ENCODE measurements at regions not wholly inside any gene's neighbourhood (a gene's known extent, or its start where the extent isn't known, plus 50 kb on each side); places are given as distances from the start of the nearest gene placed in this dataset.

GRCh38 chr9:99430301-99430700, 208.2 kb downstream of the SEC61B start:
- no peak for DNase-seq (ENCODE audit: low read depth in 2 of 2, low spot score in 1 of 2)

DNA sequence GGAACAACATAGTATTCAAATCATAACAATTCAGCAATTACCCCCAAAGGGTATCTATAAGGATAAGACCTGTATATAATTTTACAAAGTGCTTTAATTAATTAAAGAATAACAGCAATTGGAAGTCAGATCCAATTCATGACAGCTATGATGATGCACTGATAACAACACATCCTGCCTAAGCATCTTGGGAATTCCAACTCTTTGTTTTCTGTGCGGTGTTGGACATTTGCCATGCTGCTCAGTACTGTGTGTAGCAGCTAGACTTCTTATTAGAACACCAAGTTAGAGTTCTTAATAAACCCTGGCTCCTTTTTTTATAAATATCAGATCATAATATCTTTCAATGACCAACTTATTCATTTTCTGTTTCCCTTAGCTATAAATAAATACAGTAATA, 209.0 kb downstream of the SEC61B start:
- DNase-seq (ENCODE audit: low read depth in 2 of 2, low spot score in 1 of 2): no peak

DNA sequence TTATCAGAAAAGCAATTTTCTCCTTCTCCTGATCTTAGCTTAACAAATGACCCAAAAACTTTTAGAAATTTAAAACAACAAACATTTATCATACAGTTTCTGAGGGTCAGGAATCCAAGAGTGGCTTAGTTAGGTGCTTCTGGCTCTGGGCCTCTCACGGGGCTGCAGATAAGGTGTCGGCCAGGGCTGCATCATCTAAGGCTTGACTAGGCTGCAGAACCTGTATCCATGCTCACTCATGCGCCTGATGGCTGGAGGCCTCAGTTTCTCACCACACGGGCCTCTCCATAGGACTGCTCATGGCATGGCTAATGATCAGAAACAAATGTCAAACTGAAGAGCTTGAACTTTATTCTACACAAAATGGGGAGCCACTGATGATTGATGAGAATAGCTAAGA, 210.0 kb downstream of the SEC61B start:
- DNase-seq (ENCODE audit: low read depth in 2 of 2, low spot score in 1 of 2): no peak

DNA sequence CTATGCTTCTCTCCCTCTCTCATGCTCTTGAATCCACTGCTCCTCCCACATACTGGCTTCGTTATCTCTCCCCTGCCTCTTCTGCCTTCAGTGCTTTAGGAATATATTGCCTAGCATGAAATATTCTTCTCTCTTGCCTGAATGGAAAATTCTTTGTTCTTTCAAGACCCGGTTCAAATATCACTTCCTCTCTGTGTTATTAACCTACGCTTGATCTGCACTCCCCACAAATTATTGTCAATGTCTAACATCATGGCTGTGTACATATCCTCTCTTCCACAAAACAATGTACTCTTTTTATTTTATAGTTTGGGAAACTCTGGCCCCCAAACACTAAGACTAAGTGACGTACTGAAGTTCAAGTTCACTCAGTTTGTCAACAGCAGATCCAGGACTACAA, 211.0 kb downstream of the SEC61B start:
- DNase-seq (ENCODE audit: low read depth in 2 of 2, low spot score in 1 of 2): no peak

GRCh38 chr9:99433555-99433954, 211.5 kb downstream of the SEC61B start:
- peak; percentile 9 to 45 for DNase-seq (ENCODE audit: low read depth in 2 of 2, low spot score in 1 of 2)

GRCh38 chr9:99436616-99437015, 214.5 kb downstream of the SEC61B start:
- DNase-seq (ENCODE audit: low read depth in 2 of 2, low spot score in 1 of 2): no peak

DNA sequence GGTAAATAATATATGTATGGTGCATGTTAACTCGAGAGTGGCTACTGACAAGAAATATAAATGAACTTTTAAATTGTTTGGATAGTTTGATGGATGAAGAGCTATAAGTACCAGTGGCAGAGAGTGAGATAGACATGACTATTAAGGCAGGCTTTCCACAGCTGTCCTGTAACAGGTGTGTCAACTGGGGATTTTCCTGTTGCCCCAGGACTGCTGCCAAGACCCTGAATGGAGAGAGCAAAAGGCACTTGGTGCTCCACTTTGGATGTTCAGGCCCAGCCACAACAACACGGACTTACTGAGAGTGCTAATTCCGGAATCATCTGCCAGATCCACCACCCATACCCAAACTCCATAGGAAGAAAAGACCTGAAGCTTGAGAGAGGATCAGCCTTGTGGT, 215.1 kb downstream of the SEC61B start:
- DNase-seq (ENCODE audit: low read depth in 2 of 2, low spot score in 1 of 2): no peak

DNA sequence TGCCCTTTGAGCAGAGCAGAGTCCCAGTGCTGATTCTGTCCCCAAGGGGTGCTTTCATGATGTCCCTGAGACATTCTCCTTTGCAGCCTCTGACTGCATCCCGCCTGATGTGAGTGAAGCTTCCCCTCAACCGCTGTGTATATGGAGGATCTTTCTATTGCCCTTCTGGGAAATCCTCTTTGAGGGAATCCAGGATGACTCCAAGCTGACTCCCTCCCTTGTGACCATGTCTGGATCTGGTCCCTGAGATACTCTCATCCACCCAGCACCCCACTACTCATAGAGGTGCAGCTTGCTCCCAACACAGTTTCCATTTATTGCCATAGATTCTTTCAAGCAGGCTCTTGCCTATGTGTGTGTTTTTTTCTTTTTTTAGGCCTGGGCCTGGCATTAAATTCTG, 216.5 kb downstream of the SEC61B start:
- DNase-seq (ENCODE audit: low read depth in 2 of 2, low spot score in 1 of 2): no peak

GRCh38 chr9:99441829-99442228, 219.7 kb downstream of the SEC61B start:
- no peak for DNase-seq (ENCODE audit: low read depth in 2 of 2, low spot score in 1 of 2)

- DNase-seq (ENCODE audit: low read depth in 2 of 2, low spot score in 1 of 2): no peak
Observed at GRCh38 chr9:99445371-99445891, 223.3 kb downstream of the SEC61B start.

DNA sequence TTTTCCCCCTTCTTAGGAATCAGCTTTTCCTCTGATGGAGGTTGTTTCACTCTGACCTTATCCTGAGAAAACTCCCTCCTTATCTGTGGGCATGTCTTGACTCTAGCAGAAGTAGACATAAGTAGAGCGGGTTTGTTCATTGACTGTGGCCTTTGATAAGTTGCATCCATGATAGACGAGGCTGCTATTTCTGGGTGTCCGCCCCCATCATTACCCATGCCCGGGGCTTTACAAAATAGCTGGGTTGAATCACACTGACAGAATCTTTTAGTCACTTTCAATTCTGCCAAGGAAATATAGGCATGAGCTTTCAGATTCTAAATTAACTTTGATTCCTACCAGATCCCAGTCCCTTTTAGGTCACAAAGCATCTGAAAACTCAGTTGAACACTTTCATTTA, 223.8 kb downstream of the SEC61B start:
- DNase-seq (ENCODE audit: low read depth in 2 of 2, low spot score in 1 of 2): no peak

DNA sequence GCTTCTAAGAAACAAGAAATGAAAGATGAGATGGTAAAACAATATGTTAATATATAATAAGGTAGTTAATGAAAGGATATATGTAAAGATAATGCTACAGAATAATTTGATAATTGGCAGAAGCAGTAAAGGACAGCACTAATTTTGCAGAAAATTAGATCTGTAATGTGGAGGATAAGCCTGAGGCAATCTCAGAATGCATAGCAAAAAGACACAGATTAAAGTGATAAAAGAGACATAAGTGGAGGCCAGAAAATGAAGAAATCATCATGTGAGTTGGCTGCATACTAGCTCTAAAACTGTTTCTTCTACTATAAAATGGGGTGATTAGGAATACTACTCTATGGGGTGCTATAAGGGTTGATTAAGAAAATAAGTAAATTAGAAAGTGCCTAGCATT, 225.9 kb downstream of the SEC61B start:
- DNase-seq (ENCODE audit: low read depth in 2 of 2, low spot score in 1 of 2): no peak

- no peak for DNase-seq (ENCODE audit: low read depth in 2 of 2, low spot score in 1 of 2)
Observed at GRCh38 chr9:99449726-99450125, 227.6 kb downstream of the SEC61B start.

DNA sequence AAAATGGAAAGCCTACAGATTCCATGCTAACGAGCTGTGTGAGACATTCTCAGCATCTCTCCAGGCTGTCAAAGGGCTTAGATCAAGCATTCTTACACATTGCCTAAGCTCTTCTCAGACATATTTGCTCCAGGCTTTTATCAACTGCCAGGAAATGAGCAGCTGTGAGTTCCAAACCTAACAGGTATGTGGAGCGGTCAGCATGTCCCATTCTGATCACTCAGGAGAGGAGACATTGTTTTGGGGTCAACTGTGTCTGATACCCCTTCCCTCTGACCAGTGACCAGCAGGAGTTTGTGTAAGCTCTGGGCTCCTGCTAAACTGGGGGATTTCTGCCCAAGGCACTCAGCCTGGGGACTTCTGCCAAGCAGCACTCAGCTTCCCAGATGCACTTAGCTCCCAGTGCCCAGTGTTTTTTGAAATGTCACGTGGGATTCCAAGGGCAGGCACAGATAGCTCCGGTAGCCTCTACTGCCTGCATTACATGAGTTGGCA, 229.1 kb downstream of the SEC61B start:
- no peak for DNase-seq (ENCODE audit: low read depth in 2 of 2, low spot score in 1 of 2)

- DNase-seq (ENCODE audit: low read depth in 2 of 2, low spot score in 1 of 2): no peak
Observed at GRCh38 chr9:99457406-99457805, 235.3 kb downstream of the SEC61B start.

- no peak for DNase-seq (ENCODE audit: low read depth in 2 of 2, low spot score in 1 of 2)
Observed at GRCh38 chr9:99457981-99458380, 235.9 kb downstream of the SEC61B start.

- no peak for DNase-seq (ENCODE audit: low read depth in 2 of 2, low spot score in 1 of 2)
Observed at GRCh38 chr9:99459919-99460318, 237.8 kb downstream of the SEC61B start.

- DNase-seq (ENCODE audit: low read depth in 2 of 2, low spot score in 1 of 2): no peak
Observed at GRCh38 chr9:99463131-99463530, 241.0 kb downstream of the SEC61B start.

GRCh38 chr9:99464568-99464967, 242.5 kb downstream of the SEC61B start:
- DNase-seq (ENCODE audit: low read depth in 2 of 2, low spot score in 1 of 2): no peak

DNA sequence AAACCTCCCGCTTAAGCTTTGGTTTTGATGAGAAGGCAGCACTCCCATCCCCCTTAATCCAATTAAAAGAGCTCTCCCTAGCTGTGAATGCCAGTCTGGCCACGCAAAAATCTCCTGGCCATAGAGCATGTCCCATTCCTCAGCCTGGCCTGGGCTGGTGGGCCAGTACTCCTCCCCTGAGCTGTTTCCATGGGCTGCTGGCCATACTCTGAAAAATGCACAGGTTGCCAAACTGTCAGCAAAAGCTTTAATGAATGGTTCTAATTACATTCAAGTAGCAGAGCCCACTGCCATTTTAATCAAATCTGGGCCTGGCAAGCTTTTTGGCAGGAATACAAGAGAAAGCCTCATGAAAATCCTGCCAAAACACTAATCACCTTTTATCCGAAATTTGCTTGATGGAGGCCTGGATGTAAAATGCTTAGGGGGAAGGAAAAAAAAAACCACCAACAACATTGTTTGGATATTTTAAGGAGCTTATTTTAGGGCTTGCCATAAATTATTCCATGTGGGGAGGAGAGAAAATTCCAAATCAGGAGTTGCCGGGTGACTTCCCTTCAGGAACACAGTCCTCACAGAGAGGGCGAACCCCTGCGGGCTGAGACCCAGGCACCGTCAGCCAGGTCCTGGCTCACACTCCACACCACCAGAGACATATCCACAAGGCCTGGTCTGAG, 243.3 kb downstream of the SEC61B start:
- DNase-seq (ENCODE audit: low read depth in 2 of 2, low spot score in 1 of 2): no peak

DNA sequence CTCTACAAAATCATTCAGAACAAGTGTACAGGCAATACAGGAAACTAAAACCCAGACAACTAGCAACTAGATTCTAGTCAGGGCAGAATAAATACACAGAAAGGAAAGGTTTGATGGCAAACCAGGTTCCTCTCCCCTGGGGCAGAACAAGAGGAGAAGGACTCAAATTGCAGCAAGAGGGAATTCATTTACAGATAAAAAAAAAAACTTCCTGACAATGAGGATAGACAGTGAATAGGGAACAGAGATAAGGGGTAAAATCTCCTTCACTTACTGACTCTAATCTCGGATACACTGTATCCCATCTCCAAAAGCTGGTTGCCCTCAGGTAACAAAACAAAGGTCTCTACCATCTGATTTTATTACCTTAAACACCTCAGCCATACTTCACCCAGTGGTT, 244.0 kb downstream of the SEC61B start:
- DNase-seq (ENCODE audit: low read depth in 2 of 2, low spot score in 1 of 2): no peak

GRCh38 chr9:99466781-99467180, 244.7 kb downstream of the SEC61B start:
- no peak for DNase-seq (ENCODE audit: low read depth in 2 of 2, low spot score in 1 of 2)

- no peak for DNase-seq (ENCODE audit: low read depth in 2 of 2, low spot score in 1 of 2)
Observed at GRCh38 chr9:99471033-99471432, 249.0 kb downstream of the SEC61B start.
